GM23248 (cell line): ENCODE measurements at regions not wholly inside any gene's neighbourhood (a gene's known extent, or its start where the extent isn't known, plus 50 kb on each side); places are given as distances from the start of the nearest gene placed in this dataset.

Experiments
- EZH2 ChIP-seq: fragments of 200-600 bp; sonication (generic); IDR thresholded peaks from 2 replicates; pipeline ENCODE4 v1.6.1; 2018; ENCODE audit warnings: antibody characterized with exemption, mild to moderate bottlenecking; ENCODE audit not compliant: insufficient read depth, poor library complexity, severe bottlenecking
- EZH2phosphoT487 ChIP-seq: fragments of 200-600 bp; sonication (generic); IDR thresholded peaks from 2 replicates; pipeline ENCODE4 v1.6.1; 2018; ENCODE audit warnings: antibody characterized with exemption, moderate library complexity, mild to moderate bottlenecking, low read depth; ENCODE audit not compliant: insufficient read depth

DNA sequence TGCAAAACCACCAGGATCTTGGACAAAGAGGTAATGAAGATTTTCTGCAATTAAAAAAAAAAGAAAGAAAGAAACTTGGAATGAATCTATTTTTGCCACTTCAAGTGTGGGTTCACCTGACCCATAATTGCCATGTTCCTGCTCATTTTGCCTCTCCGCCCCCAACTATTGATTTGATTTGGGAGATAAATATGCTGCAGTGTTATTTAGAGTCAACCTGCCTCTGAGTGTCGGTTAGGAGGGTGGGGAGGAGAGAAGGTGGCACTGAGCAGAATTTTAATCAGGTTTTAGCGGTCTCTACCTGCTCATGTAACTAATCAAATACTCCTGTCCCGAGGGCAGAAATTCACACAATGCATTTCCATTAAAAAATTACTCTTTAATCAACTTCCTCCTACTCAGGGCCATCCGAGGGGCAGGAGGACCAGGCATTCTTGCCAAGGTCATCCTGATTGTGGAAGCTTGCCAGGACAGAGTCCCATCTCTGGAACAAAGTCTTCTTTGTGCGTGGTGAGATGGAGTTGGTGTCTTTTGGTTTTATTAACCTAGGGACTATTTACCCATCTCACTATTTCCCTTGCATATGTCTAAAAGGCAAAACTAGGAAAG, 300.1 kb downstream of the CDH26 start:
- TF ChIP-seq EZH2phosphoT487 (no peak), EZH2 (no peak)
